GM18870 (cell line): ENCODE measurements at regions not wholly inside any gene's neighbourhood (a gene's known extent, or its start where the extent isn't known, plus 50 kb on each side); places are given as distances from the start of the nearest gene placed in this dataset.
"Not testable (repeated sequence)": the region's sequence is repeated elsewhere in the genome, so short reads cannot be mapped to it uniquely, and the experiment has no call there.

Experiments used
- ATAC-seq: cut with Tn5 transposase; IDR thresholded peaks from one replicate; pipeline ENCODE4 v1.9.1; 2021; ENCODE audit warnings: moderate library complexity; ENCODE audit not compliant: unreplicated experiment

DNA sequence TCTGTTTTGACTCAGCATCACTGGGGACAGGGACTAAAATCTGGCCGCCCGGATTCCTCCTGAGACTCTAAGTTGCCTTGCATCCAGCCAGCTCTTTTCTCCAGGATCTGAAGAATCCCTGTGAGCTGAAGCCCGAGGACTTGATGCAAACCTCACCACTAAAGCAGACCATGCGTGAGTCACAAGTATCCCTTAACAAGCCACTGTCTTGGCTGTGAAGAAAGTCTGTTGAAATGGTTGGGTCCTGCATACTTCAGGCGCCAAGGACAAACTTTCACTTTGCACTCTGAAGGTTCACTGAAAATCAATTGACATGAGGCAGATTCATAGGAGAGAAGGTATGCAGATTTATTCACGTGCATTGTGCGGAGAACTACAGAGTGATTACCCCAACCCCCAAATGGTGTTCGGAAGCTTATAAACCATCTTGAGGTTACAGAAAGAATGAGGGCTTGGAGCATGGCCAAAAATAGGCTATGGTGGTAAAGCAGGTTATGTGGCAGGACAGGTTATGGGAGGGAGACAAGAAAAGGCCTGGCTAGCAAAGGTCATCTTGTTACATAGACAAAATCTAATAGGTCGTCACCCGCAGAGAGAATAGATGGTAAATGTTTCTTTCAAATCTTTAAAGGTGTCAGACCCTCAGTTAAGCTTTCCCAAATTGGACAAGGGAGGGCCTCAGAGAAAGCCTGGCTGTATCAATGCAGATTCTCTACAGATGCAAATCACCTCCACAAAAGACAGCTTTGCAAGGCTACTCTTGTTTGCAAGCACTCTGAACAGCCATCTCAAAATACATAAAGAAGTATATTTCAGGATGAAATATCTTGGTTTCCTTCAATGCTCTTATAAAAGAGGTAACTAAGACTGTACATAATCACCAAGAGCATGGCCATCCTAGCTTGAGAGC is 126.3 kb upstream of the PLAAT1 start:
- ATAC-seq, result no peak

DNA sequence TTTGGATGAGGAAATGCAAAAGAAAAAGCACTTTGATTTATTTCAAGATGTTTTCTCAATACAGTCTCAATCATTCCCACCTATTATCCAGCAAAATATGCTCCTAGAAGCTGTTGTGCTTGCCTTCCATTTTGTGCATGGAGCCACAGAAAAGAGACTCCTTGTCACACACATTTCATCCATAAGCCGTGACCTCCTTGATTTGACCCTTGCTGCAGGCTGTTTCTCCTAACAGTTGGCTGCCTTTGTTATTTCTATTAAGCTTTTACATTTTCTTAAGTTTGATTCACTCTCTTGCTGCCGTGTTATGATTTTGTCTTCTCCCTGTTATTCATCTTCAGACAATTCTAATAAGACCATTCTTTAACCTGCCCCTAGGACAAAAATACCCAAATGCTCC is 124.2 kb upstream of the PLAAT1 start:
- no peak for ATAC-seq

DNA sequence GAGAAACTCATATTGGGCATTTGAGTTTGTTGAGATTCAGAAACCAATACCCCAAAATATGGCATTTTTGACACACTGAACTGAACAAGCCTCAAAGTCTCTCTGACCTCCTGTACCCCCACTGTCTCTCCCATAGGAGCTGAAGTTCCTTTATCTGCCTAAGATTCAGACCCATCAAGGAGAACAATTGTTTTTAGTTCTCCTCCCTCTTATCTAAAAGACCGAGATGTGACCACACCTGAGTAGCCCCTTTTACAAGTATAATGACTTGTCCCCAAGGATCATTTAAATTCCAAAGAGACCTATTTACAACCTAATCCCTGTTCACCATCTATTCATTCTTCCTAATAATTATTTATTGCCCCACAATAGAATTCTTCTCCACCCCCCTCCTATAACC is 122.1 kb upstream of the PLAAT1 start:
- no peak for ATAC-seq

DNA sequence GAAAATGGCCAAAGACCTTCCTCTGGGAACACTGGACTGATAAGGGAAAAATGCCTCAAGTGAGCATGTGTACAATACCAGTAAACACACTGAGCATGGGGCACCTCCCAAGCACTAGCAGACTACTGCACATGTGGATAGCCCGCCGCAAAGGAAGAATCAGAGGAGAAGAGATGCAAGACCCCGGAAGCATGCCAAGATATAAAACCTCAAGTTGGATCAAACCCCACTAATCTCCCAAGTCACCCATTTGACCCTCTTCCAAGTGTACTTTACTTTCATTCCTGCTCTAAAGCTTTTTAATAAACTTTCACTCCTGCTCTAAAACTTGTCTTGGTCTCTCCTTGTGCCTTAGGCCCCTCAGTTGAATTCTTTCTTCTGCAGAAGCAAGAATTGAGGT is 121.1 kb upstream of the PLAAT1 start:
- ATAC-seq, result no peak

DNA sequence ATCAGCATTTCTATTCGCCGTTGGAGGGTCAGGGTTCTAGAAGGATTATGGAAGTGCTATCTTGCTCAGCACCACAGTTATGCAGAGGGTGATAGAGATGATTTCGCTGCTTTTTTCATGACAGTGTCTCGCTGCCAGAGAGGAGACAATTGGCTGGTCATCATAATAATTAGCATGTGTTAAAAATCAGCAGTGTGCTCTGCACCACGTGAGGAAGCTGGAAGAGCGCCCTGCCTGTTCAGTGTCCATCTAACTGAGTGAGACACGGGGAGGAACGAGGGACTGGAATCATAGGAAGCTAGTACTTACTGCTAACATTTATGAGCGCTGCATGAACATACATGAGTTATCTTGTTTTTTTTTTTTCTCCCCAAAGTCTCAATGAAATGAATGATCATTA is 116.2 kb upstream of the PLAAT1 start:
- no peak for ATAC-seq

DNA sequence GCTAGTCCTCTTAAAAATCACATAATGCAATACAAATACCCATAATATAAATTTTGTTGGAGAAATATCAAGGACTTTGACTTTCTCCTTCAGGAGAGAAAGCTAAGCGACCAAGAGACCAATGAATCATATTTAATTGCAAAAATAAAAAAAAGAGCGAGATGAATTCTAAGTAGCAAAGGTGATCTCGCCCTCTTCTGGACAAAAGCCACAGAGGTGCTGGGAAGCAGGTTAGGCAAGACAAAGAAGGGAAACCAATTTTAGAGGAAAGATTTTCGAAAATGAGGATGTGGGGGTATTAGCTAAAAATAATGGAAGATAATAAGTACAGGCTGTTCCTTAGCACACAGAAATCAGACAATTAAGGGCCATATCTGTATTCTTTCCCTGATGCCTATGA is 111.4 kb upstream of the PLAAT1 start:
- no peak for ATAC-seq

DNA sequence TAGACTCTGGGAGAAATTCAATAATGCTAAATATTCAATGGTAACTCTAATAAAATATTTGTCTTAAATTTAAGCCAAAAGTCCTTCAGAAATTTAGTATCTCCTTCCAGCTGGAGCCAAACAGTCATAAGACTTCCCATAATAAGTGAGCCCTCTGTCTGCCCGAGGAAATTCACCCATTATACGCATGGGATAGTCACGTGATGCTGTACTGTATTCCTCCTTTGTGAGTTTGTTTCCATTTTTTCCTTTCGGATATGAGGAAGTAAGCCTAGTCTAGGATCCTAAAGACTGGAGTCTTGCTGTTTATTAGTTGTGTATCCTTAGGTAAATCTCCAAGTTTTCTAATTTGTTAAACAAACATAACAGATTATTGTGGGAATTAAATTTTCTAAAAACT is 110.4 kb upstream of the PLAAT1 start:
- ATAC-seq, result no peak

DNA sequence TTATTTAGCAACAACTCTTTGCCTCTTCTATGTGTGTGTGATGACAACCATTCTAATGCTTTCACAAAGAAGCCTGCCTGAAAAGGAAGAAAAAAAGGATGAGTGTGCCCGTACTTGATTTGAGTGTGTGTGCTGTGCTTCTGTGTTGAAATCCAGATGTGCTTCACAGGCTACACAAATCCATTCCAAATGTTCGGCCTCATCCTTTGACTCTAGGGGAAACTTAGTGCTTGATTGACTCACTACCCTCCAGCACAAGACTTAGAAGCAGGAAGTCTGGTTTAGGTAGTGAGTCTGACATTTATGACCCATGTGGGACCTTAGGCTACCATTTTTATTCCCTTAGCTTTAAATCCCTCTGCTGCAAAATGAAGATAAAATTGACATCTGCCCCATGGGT is 108.8 kb upstream of the PLAAT1 start:
- ATAC-seq, result no peak

DNA sequence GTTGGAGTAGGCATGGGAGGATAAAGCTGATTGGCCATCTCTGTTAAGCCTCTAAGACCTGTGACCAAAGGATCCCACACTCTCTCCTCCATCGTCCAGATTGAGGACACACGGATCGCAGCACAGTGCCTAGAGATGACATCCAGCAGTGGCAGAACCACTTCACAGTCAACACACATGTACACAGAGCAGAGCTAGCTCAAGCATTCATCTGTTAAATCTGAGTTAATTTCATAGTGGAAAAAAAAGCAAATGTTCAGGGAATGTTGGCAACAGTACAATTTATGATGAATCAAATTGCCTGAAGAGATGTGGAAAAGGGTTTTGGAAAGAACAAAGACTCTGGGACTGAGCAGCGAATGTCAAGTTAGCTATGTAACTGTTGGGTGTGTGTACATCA is 108.1 kb upstream of the PLAAT1 start:
- no peak for ATAC-seq

DNA sequence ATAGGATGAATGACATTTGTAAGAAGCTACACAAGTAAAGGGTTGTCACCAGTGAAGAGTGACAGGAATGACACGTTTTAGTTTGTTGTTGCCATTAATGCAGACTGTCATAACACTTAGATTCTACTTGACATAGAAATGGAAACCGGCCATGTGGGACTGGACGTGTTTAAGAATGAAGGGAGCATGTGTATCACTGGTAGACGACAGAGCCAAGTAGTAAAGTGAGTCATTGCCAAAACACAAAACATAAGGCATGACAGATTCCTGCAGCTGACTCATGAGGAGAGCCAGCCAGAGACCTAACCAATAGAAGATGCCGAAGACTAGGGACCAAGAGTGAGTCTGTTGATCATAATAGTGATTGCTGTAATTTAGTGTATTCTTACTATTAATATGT is 106.2 kb upstream of the PLAAT1 start:
- ATAC-seq, result no peak

DNA sequence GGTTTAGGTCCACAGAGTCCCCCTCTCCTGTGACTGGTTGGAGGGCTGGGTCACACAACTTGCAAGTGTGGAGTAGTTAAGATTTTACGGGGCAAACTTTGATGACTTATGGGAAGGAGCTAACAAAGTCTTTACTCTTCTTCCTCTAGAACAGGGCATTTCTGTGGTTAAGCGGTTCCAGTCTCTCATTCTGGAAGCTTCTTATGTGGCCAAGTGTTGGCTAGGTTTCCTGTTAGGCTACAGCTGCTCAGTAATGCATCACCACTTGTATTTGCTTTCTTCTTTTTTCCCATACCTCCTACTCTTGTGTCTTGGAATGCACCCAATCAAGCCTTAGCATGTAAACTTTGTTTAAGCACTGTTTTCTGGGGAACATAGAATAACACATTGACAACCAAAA is 100.6 kb upstream of the PLAAT1 start:
- ATAC-seq, result no peak

DNA sequence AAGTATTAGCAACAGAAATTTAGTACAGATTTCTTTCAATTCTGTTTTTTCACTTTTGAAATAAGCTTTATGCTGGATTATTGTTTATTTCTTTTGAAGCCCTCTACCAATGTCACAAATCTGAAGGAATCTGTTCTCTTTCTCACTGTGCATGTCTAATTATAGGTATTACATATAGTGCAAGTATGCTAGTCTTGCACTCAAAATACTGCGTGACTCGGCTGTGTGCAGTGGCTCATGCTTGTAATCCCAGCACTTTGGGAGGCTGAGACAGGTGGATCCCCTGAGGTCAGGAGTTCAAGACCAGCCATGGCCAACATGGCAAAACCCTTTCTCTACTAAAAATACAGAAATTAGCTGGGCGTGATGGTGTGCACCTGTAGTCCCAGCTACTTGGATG is 95.8 kb upstream of the PLAAT1 start:
- no peak for ATAC-seq

DNA sequence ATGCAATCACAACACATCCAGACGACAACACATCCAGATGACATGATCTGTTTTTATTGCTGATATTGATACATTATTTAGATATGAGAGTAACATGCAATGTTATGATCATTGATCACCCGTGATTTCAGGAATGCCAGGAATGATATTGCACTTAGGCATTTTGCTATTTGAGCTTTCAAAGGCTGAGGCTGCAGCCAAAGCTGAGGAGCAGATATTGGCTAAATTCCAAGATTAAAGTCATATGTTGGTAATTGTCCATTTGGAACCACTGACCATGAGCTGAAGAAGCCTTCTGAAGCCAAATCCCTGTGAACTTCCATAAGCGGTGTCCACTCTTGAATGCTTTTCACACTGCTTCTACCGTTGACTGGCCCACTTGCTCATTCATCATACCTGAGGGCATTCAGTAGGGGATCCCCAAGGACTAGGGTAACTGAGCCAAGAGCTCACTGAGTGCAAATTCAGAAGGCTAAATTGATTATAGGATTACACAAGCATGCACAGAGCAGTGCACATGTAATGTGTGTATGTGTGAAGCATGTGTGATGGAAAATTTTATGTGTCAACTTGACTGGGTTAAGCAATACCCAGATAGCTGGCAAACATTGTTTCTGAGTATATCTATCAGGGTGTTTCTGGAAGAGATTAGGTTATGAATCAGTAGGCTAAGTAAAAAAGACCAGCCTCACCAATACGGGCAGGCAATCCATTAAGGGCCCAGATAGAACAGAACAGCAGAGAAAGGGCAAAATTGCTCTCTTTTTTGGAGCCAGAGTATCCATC is 92.1 kb upstream of the PLAAT1 start:
- ATAC-seq, result no peak

DNA sequence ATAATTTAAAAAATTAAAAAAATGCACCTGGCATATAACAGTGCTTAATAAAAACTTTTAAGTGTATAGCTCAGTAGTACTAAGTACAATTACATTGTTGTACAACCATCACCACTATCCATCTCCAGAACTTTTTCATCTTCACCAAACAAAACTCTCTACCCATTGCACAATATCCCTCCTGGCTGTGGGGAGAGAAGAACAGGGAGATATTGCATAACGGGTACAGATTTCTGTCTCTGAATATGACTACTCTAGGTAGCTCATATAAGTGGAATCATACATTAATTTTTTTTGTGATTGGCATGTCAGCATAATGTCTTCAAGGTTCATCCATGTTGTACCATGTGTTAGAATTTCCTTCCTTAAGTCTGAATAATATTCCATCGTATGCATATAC is 91.0 kb upstream of the PLAAT1 start:
- no peak for ATAC-seq

DNA sequence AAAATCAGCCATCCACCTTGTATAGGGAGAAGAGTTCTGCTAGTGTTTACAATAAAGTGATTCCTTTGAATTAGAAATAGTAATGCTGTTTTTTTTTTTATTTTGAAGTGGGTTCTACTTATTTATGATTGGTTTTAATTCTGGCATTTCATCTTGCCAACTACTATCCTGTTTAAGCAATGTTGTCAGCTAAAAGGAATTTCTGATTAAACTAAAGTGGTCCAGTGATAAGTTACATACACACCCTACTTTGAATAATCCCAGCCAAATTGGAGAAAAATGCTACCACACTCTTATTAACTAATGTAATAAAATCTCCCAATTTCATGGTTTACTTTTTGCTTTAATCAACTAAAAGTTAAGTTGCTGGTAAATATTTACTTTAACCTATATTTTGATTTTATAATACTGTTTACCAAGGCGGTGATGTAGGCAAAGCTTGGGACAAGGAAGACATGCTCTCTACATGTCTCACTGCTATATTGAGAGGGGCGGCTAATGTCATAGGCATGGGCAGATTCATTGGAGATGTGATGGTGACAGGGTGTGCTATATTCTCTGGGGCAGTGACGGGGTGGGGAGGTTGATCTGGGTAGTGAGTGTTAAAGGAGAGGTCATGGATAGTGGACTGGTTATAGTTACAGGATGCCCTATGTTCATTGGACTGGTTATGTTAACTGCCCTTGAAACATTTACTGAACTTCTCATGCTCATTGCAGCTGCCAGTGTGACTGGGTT is 85.8 kb upstream of the PLAAT1 start:
- ATAC-seq, result not testable (repeated sequence)

DNA sequence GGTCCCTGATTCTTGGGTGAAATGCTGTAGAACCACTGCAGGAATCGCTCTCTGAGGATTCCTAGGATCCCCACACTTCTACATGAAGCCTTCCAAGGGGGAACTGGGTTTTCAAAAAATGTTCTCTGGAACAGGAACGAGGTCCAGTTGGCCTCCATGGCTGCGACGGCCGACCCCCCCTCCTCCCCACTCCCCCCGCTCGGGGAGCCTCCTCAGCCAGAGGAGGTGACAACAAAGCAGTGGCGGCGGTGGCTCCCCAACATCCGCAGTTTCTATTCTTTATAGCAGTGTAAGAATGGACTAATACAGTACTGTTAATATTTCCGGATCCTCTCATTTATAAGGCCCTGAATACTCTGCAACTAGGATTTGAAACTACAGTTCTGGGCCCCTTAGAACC is 84.0 kb upstream of the PLAAT1 start:
- ATAC-seq, result no peak

DNA sequence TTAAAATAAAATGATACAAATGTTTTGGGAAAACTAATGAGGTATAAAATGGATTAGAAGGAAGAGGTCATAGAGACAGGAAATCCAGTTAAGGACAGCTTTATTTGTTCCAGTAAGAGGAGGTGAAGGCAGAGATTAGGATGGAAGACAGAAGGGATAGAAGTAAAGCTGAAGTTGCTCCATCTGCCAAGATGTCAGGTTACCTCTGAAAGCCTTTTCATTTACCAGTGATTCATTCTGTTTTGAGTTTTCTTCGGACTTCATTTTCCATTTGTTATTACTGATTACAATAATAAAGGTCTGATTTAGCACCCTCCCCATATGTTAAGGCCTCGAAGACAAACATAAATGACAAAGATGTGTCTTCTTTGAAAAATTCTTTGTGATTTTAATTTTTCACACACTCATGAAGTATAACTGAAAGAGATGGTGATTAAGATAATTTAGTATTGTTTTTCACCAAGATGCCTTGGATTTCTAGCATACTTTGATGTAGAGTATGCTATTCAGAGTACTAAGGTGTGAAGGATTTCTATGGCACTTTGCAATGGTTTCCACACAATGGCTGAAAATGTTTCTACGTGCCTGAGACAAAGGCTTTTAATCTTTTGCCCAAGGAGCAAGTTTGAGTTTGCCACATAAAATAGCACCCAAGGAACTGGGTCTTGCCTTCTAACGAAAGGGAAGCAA is 75.4 kb upstream of the PLAAT1 start:
- ATAC-seq, result no peak

DNA sequence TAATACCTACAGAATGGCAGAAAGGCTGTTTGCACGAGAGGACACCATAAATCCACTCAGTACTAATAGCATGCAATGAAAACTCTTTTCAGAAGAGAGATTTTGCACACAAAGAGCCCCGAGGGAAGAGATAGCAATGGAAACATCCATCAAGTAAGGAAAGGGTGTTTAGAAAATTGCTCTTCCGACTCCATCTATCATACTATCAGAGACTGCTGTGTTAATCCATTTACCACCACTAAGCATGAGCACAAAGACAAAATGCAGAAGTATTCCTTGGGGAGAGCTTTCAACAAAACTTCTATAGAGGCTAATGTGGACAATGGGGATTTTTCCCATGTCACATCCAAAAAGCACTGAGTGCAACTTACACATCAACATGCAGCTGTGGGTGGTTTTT is 72.1 kb upstream of the PLAAT1 start:
- no peak for ATAC-seq

DNA sequence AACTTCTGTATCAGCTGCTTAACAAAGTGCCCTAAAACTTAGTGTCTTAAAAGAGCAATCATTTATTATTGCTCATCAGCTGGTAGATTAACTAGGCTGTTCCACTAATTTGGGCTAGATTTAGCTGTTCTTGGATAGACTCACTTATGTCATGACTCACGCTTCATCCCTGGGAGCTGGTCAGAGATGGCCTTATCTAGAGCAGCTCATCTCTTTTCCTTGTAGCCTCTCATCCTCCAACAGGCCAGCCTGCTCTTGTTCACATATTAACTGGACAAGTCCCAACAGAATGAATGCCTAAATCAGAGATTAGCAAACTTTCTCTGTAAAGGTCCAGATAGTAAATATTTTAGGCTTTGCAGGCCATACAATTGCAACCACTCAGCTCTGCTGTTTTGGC is 66.9 kb upstream of the PLAAT1 start:
- ATAC-seq, result no peak

DNA sequence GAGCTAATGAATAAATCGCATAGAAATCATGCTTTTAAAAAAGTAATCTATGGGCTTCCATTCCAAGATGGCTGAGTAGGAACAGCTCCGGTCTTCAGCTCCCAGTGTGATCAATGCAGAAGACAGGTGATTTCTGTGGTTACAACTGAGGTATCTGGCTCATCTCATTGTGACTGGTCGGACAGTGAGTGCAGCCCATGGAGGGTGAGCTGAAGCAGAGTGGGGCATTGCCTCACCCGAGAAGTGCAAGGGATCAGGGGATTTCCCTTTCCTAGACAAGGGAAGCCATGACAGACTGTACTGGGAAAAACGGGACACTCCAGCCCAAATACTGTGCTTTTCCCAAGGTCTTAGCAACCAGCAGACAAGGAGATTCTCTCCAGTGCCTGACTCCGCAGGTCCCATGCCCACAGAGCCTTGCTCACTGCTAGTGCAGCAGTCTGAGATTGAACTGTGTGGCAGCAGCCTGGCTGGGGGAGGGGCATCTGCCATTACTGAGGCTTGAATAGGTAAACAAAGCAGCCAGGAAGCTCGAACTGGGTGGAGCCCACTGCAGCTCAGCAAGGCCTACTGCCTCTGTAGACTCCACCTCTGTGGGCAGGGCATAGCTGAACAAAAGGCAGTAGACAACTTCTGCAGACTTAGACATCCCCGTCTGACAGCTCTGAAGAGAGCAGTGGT is 61.5 kb upstream of the PLAAT1 start:
- not testable (repeated sequence) for ATAC-seq
